ENCODE measurements at regions not wholly inside any gene's neighbourhood (a gene's known extent, or its start where the extent isn't known, plus 50 kb on each side); places are given as distances from the start of the nearest gene placed in this dataset.
A peak's percentile ranks its signal among the peaks of the same experiment; 100 is the strongest.

- no peak for DNase-seq (ENCODE audit: low spot score)
- Mint-ChIP-seq H3K27ac (ENCODE audit: unreplicated experiment) (no peak overlapping the region), H3K4me3 (ENCODE audit: unreplicated experiment) (no peak overlapping the region), H3K9me3 (ENCODE audit: low read depth) (no peaks in the 10 kb centered on the region), H3K4me1 (ENCODE audit: low read depth) (peaks cover 9% of the 10 kb centered on the region), H3K36me3 (ENCODE audit: low read depth) (no peaks in the 10 kb centered on the region), H3K27me3 (ENCODE audit: low read depth) (no peaks in the 10 kb centered on the region)
- TF ChIP-seq CTCF (IDR thresholded peaks at IDR 0.05): no peak
Observed at GRCh38 chr7:80334196-80334595, 177.7 kb downstream of the GNAT3 start.

GRCh38 chr7:80333040-80333439 lies 178.8 kb downstream of the GNAT3 start:
- H3K9me3 Mint-ChIP-seq (ENCODE audit: low read depth): peaks cover 4% of the 10 kb centered on the region
- DNase-seq (ENCODE audit: low spot score): no peak
- no peak overlapping the region for H3K4me3 Mint-ChIP-seq (ENCODE audit: unreplicated experiment)
- no peaks in the 10 kb centered on the region for H3K36me3 Mint-ChIP-seq (ENCODE audit: low read depth)
- peaks cover 9% of the 10 kb centered on the region for H3K4me1 Mint-ChIP-seq (ENCODE audit: low read depth)
- TF ChIP-seq CTCF (IDR thresholded peaks at IDR 0.05): no peak
- no peak overlapping the region for H3K27ac Mint-ChIP-seq (ENCODE audit: unreplicated experiment)
- no peaks in the 10 kb centered on the region for H3K27me3 Mint-ChIP-seq (ENCODE audit: low read depth)

DNA sequence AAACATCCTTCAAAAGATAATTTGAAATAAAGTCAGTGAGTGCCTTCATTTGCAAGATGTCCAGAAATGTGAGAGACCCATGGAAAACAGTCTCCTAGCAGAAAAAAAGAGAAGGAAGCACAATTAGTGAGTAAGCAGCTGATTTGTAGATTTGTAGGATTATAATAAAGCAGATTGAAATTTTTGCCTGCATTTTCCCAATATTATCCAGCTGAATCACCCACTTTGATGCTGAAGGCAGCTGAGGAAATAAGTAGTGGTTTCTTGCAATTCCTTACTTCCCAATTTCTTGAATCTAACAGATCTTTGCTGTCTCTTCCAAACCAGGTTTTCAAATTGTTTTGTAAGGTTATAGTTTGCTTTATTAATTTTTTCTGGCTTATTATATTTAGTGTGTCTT lies 181.4 kb downstream of the GNAT3 start:
- H3K27ac Mint-ChIP-seq (ENCODE audit: unreplicated experiment): peak overlapping the region; percentile 36
- H3K36me3 Mint-ChIP-seq (ENCODE audit: low read depth): no peaks in the 10 kb centered on the region
- H3K9me3 Mint-ChIP-seq (ENCODE audit: low read depth): peaks cover 9% of the 10 kb centered on the region
- no peak for TF ChIP-seq CTCF (IDR thresholded peaks at IDR 0.05)
- no peak for DNase-seq (ENCODE audit: low spot score)
- peaks cover 9% of the 10 kb centered on the region for H3K4me1 Mint-ChIP-seq (ENCODE audit: low read depth)
- H3K27me3 Mint-ChIP-seq (ENCODE audit: low read depth): no peaks in the 10 kb centered on the region
- H3K4me3 Mint-ChIP-seq (ENCODE audit: unreplicated experiment): no peak overlapping the region

DNA sequence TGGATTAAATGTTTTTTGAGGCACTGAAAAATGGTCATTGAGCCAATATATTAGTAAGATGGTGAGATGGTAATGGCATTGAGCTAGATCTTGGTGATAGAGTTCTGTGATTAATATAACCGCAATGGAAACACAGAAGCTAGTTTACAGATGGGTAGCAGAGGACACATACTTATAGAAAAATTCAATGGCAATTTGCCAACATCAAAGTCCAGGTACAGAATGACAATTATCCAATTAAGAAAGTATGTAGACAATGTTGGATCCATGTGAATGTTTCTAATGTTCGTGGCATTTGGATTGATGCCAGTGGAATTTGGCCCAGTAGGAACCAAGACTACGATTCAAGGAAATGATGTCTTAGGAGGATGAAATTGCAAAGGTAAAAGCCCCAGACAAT lies 187.8 kb downstream of the GNAT3 start:
- Mint-ChIP-seq H3K36me3 (ENCODE audit: low read depth) (no peaks in the 10 kb centered on the region), H3K4me3 (ENCODE audit: unreplicated experiment) (no peak overlapping the region), H3K27me3 (ENCODE audit: low read depth) (no peaks in the 10 kb centered on the region), H3K4me1 (ENCODE audit: low read depth) (peaks cover 6% of the 10 kb centered on the region), H3K9me3 (ENCODE audit: low read depth) (peaks cover 9% of the 10 kb centered on the region), H3K27ac (ENCODE audit: unreplicated experiment) (no peak overlapping the region)
- no peak for TF ChIP-seq CTCF (IDR thresholded peaks at IDR 0.05)
- no peak for DNase-seq (ENCODE audit: low spot score)

GRCh38 chr7:80319461-80319860 lies 184.8 kb downstream of the GNAI1 start:
- Mint-ChIP-seq H3K4me1 (ENCODE audit: low read depth) (peaks cover 13% of the 10 kb centered on the region), H3K36me3 (ENCODE audit: low read depth) (no peaks in the 10 kb centered on the region), H3K9me3 (ENCODE audit: low read depth) (no peaks in the 10 kb centered on the region), H3K4me3 (ENCODE audit: unreplicated experiment) (no peak overlapping the region), H3K27me3 (ENCODE audit: low read depth) (no peaks in the 10 kb centered on the region), H3K27ac (ENCODE audit: unreplicated experiment) (no peak overlapping the region)
- DNase-seq (ENCODE audit: low spot score): no peak
- TF ChIP-seq CTCF (IDR thresholded peaks at IDR 0.05): no peak
